Stimulated activated naive CD8-positive, alpha-beta T cell treated with anti-CD3 and anti-CD28 coated beads, Interleukin-15, Interleukin-2, amounts not matched to agents 100 U/mL and 50 U/mL, for 24 hours (primary cell): ENCODE measurements at regions not wholly inside any gene's neighbourhood (a gene's known extent, or its start where the extent isn't known, plus 50 kb on each side); places are given as distances from the start of the nearest gene placed in this dataset.

Experiments
- ATAC-seq: fragments of 150-1000 bp; cut with Tn5 transposase; one replicate; pipeline ENCODE4 v1.10.0; 2021
- DNase-seq: peaks from one replicate; pipeline ENCODE4 v3.0.0; 2021

GRCh38 chr3:76065964-76066363 is 280.6 kb upstream of the ZNF717 start:
- DNase-seq (no peak), ATAC-seq (no peak)

- DNase-seq = no peak
- ATAC-seq = no peak
These were observed 292.8 kb upstream of the ZNF717 start for GRCh38 chr3:76078101-76078500.

- no peak for DNase-seq
- no peak for ATAC-seq
These were observed 298.6 kb upstream of the ZNF717 start for GRCh38 chr3:76083992-76084391.

- DNase-seq = no peak
These were observed 310.7 kb upstream of the ZNF717 start for GRCh38 chr3:76096036-76096435.

GRCh38 chr3:76096836-76097588 is 311.7 kb upstream of the ZNF717 start:
- no peak for DNase-seq
- no peak for ATAC-seq

More at GRCh38 chr3:76096036-76096435, 310.7 kb upstream of the ZNF717 start:
- no peak for ATAC-seq

- no peak for DNase-seq
- ATAC-seq = no peak
These were observed 312.2 kb upstream of the ZNF717 start for GRCh38 chr3:76097589-76097969.

- ATAC-seq = no peak
These were observed 314.6 kb upstream of the ZNF717 start for GRCh38 chr3:76099956-76100355.

GRCh38 chr3:76107935-76108570 is 322.7 kb upstream of the ZNF717 start:
- ATAC-seq = no peak
- no peak for DNase-seq

More at GRCh38 chr3:76099956-76100355, 314.6 kb upstream of the ZNF717 start:
- DNase-seq = no peak

GRCh38 chr3:76111808-76112207 is 326.5 kb upstream of the ZNF717 start:
- ATAC-seq = no peak

GRCh38 chr3:76122007-76122406 is 336.7 kb upstream of the ZNF717 start:
- no peak for DNase-seq
- no peak for ATAC-seq

More at GRCh38 chr3:76111808-76112207, 326.5 kb upstream of the ZNF717 start:
- no peak for DNase-seq

GRCh38 chr3:76129441-76129840 is 344.1 kb upstream of the ZNF717 start:
- ATAC-seq = no peak
- DNase-seq = no peak

GRCh38 chr3:76131396-76132153 is 346.2 kb upstream of the ZNF717 start:
- no peak for DNase-seq
- ATAC-seq = no peak

- ATAC-seq (no peak), DNase-seq (no peak)
These were observed 346.8 kb upstream of the ZNF717 start for GRCh38 chr3:76132154-76132470.

GRCh38 chr3:76134166-76134565 is 348.8 kb upstream of the ZNF717 start:
- DNase-seq (no peak), ATAC-seq (no peak)

- no peak for ATAC-seq
- no peak for DNase-seq
These were observed 353.6 kb upstream of the ZNF717 start for GRCh38 chr3:76138921-76139320.

GRCh38 chr3:76147846-76148245 is 362.5 kb upstream of the ZNF717 start:
- DNase-seq (no peak), ATAC-seq (no peak)

GRCh38 chr3:76152028-76152427 is 366.7 kb upstream of the ZNF717 start:
- DNase-seq (no peak), ATAC-seq (no peak)

- no peak for ATAC-seq
- DNase-seq = no peak
These were observed 376.5 kb upstream of the ZNF717 start for GRCh38 chr3:76161856-76162255.

- DNase-seq = no peak
These were observed 386.3 kb upstream of the ZNF717 start for GRCh38 chr3:76171647-76172046.

GRCh38 chr3:76177610-76178009 is 392.3 kb upstream of the ZNF717 start:
- ATAC-seq (no peak), DNase-seq (no peak)

More at GRCh38 chr3:76171647-76172046, 386.3 kb upstream of the ZNF717 start:
- no peak for ATAC-seq

GRCh38 chr3:76178412-76178811 is 393.1 kb upstream of the ZNF717 start:
- DNase-seq = no peak
- no peak for ATAC-seq

- no peak for DNase-seq
- no peak for ATAC-seq
These were observed 395.9 kb upstream of the ZNF717 start for GRCh38 chr3:76181213-76181612.

GRCh38 chr3:76198086-76198485 is 412.7 kb upstream of the ZNF717 start:
- no peak for DNase-seq
- no peak for ATAC-seq
